Neural cell (in vitro differentiated cells): ENCODE measurements at regions not wholly inside any gene's neighbourhood (a gene's known extent, or its start where the extent isn't known, plus 50 kb on each side); places are given as distances from the start of the nearest gene placed in this dataset.
"Not testable (repeated sequence)": the region's sequence is repeated elsewhere in the genome, so short reads cannot be mapped to it uniquely, and the experiment has no call there.

Source experiments
- H2AFZ ChIP-seq: fragments of 200-600, 300-800 bp; sonication (generic), shearing (Covaris generic); 2 replicates; pipeline ENCODE4 v1.6.0; 2014; ENCODE audit warnings: low read depth, mild to moderate bottlenecking, antibody characterized with exemption, low read length, moderate library complexity
- H3F3A ChIP-seq: fragments of 200-600 bp; shearing (Covaris generic); 2 replicates; pipeline ENCODE4 v1.6.1; 2016; ENCODE audit warnings: mild to moderate bottlenecking, moderate library complexity, mixed read lengths, antibody characterized with exemption, low read length; ENCODE audit not compliant: insufficient read depth, poor library complexity, severe bottlenecking
- H3K27ac ChIP-seq: fragments of 200-600, 300-800 bp; sonication (generic), shearing (Covaris generic); 2 replicates; pipeline ENCODE4 v1.5.1; 2014; ENCODE audit warnings: mild to moderate bottlenecking, low read length, moderate library complexity
- H3K27me3 ChIP-seq: fragments of 300-800, 200-600 bp; sonication (generic), shearing (Covaris generic); 2 replicates; pipeline ENCODE4 v1.6.0; 2014; ENCODE audit warnings: mild to moderate bottlenecking, low read depth, low read length, moderate library complexity; ENCODE audit not compliant: insufficient read depth
- H3K36me3 ChIP-seq: fragments of 300-800, 200-600 bp; sonication (generic), shearing (Covaris generic); 2 replicates; pipeline ENCODE4 v1.5.1; 2014; ENCODE audit warnings: mild to moderate bottlenecking, antibody characterized with exemption, low read length, moderate library complexity; ENCODE audit not compliant: insufficient read depth
- H3K4me2 ChIP-seq: fragments of 300-800, 200-600 bp; sonication (generic), shearing (Covaris generic); 2 replicates; pipeline ENCODE4 v1.6.0; 2014; ENCODE audit warnings: mild to moderate bottlenecking, low read length
- H3K4me3 ChIP-seq: fragments of 300-800, 200-600 bp; sonication (generic), shearing (Covaris generic); 2 replicates; pipeline ENCODE4 v1.5.1; 2014; ENCODE audit warnings: mild to moderate bottlenecking, low read length, moderate library complexity
- H3K79me2 ChIP-seq: fragments of 200-600 bp; shearing (Covaris generic); replicated peaks from 2 replicates; pipeline ENCODE4 v1.6.0; 2014; ENCODE audit warnings: mild to moderate bottlenecking, low read length, moderate library complexity; ENCODE audit not compliant: insufficient read depth
- H3K9ac ChIP-seq: fragments of 300-800, 200-600 bp; sonication (generic), shearing (Covaris generic); 2 replicates; pipeline ENCODE4 v1.6.1; 2016; ENCODE audit warnings: mild to moderate bottlenecking, low read length, mixed read lengths
- H3K9me2 ChIP-seq: fragments of 200-600 bp; shearing (Covaris generic); 2 replicates; pipeline ENCODE4 v1.6.1; 2016; ENCODE audit warnings: mild to moderate bottlenecking, low read length, mixed read lengths; ENCODE audit not compliant: insufficient read depth
- H3K9me3 ChIP-seq: fragments of 200-600, 300-800 bp; sonication (generic), shearing (Covaris generic); 2 replicates; pipeline ENCODE4 v1.6.1; 2016; ENCODE audit warnings: mild to moderate bottlenecking, mixed run types, low read length, moderate library complexity, mixed read lengths
- H4K20me1 ChIP-seq: fragments of 200-600 bp; shearing (Covaris generic); 2 replicates; pipeline ENCODE4 v1.6.1; 2016; ENCODE audit warnings: mild to moderate bottlenecking, mixed run types; ENCODE audit not compliant: insufficient read depth
- CTCF ChIP-seq: fragments of 450-650 bp; IDR thresholded peaks from 2 replicates; pipeline ENCODE4 v1.5.1; 2014; ENCODE audit warnings: antibody characterized with exemption, mild to moderate bottlenecking, moderate library complexity; ENCODE audit not compliant: poor library complexity, severe bottlenecking
- EP300 ChIP-seq: fragments of 450-650 bp; conservative IDR thresholded peaks from 2 replicates; pipeline ENCODE4 v1.6.1; 2014; ENCODE audit warnings: antibody characterized with exemption, mild to moderate bottlenecking, moderate library complexity; ENCODE audit not compliant: poor library complexity, severe bottlenecking
- POLR2AphosphoS5 ChIP-seq: IDR thresholded peaks from 2 replicates; pipeline ENCODE4 v1.6.1; 2012
- RAD21 ChIP-seq: fragments of 450-650 bp; conservative IDR thresholded peaks from 2 replicates; pipeline ENCODE4 v1.6.1; 2014; ENCODE audit warnings: antibody characterized with exemption, mild to moderate bottlenecking, moderate library complexity
- REST ChIP-seq: IDR thresholded peaks from 2 replicates; pipeline ENCODE4 v1.6.1; 2012; ENCODE audit warnings: borderline replicate concordance
- SMC3 ChIP-seq: fragments of 450-650 bp; conservative IDR thresholded peaks from 2 replicates; pipeline ENCODE4 v1.6.1; 2014; ENCODE audit warnings: antibody characterized with exemption, mild to moderate bottlenecking, moderate library complexity; ENCODE audit not compliant: poor library complexity
- TAF1 ChIP-seq: IDR thresholded peaks from 2 replicates; pipeline ENCODE4 v1.6.1; 2012; ENCODE audit warnings: low read depth

GRCh38 chr9:80976403-80976802 is 712.9 kb downstream of the TLE1 start:
- no peaks in the 10 kb centered on the region for H3K27me3 ChIP-seq
- no peak overlapping the region for H3K4me3 ChIP-seq
- H3K79me2 ChIP-seq: no peaks in the 10 kb centered on the region
- no peak overlapping the region for H3K9ac ChIP-seq
- TF ChIP-seq RAD21 (no peak), REST (no peak), CTCF (no peak), TAF1 (no peak), SMC3 (no peak), EP300 (peak; percentile 79), POLR2AphosphoS5 (peak; percentile 71)
- no peaks in the 10 kb centered on the region for H3K9me2 ChIP-seq
- no peaks in the 10 kb centered on the region for H4K20me1 ChIP-seq
- no peak overlapping the region for H3K27ac ChIP-seq
- H3K4me2 ChIP-seq: no peak overlapping the region
- no peaks in the 10 kb centered on the region for H3K9me3 ChIP-seq
- peaks cover 5% of the 10 kb centered on the region for H3F3A ChIP-seq
- H2AFZ ChIP-seq: no peak overlapping the region
- H3K36me3 ChIP-seq: no peaks in the 10 kb centered on the region

- H3F3A ChIP-seq, H3K4me2 ChIP-seq, H2AFZ ChIP-seq, H3K9ac ChIP-seq, H3K79me2 ChIP-seq, H3K9me2 ChIP-seq, H4K20me1 ChIP-seq, H3K9me3 ChIP-seq, H3K27ac ChIP-seq, H3K27me3 ChIP-seq, H3K36me3 ChIP-seq, H3K4me3 ChIP-seq: not testable (repeated sequence)
Measured at GRCh38 chr9:80970377-80970776, 719.0 kb downstream of the TLE1 start.

GRCh38 chr9:80968611-80969010 is 720.7 kb downstream of the TLE1 start:
- H3K27ac ChIP-seq: no peak overlapping the region
- H3K9ac ChIP-seq: no peak overlapping the region
- H3K79me2 ChIP-seq: no peaks in the 10 kb centered on the region
- H3K36me3 ChIP-seq: no peaks in the 10 kb centered on the region
- H3K4me2 ChIP-seq: no peak overlapping the region
- no peaks in the 10 kb centered on the region for H3K9me3 ChIP-seq
- TF ChIP-seq CTCF (no peak), EP300 (no peak), POLR2AphosphoS5 (no peak)
- no peaks in the 10 kb centered on the region for H4K20me1 ChIP-seq
- no peaks in the 10 kb centered on the region for H3K9me2 ChIP-seq
- H3K4me3 ChIP-seq: no peak overlapping the region
- H2AFZ ChIP-seq: no peak overlapping the region
- no peaks in the 10 kb centered on the region for H3F3A ChIP-seq
- H3K27me3 ChIP-seq: no peaks in the 10 kb centered on the region
